ENCODE measurements at regions not wholly inside any gene's neighbourhood (a gene's known extent, or its start where the extent isn't known, plus 50 kb on each side); places are given as distances from the start of the nearest gene placed in this dataset.

DNA sequence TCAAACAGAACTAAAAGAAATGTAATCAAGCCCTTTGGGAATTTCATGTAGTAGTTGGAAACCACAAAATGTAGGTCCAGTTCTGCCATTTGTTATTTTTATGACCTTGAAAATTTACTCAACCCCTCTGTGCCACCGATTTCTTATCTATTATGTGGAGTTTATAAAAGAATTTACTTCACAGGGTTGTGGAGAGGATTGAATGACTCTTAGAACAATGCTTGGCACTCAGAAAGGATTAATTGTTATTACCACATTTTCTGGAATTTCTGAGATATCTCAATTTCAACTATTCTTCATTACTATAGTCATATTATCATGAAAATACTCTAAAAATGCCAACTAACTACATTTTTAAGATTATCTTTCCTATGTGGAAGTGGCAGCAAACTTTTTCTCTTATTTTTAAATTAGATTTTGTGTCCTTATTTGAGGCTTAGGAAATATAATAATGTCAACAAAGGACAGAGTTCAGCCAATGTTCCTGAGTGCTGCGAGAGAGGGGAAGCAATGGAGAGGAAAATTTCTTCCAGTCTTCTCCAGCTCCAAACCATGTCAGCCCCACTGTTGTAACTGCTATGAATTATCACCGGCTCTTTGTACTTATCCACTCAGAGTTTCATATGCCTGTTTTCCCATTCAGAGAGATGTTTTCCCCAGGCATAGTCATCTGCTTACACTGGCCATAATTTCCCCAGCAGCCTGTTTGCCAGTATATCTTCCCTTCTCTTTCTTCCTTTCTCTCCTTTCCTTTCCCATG is 525.6 kb downstream of the SPATA31D1 start:
- no peak for DNase-seq

DNA sequence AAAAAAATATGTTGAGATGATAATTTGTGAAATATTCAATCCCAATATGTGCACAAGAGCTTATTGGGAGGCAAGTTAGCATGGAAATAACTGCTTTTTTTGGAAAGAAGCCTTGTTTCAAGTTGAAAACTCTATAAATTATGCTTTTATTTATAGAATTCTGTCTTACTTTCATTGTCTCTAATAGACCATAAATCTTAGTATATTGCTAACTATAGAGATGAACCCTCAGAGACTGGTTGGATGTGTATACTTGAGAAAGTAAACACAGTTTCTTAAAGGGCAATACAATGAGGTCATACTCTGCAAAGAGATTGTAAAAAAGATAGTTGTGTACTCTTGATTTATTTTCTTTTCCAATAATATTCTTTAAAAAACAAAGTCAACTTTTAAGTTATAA is 530.3 kb downstream of the SPATA31D1 start:
- DNase-seq, result no peak

DNA sequence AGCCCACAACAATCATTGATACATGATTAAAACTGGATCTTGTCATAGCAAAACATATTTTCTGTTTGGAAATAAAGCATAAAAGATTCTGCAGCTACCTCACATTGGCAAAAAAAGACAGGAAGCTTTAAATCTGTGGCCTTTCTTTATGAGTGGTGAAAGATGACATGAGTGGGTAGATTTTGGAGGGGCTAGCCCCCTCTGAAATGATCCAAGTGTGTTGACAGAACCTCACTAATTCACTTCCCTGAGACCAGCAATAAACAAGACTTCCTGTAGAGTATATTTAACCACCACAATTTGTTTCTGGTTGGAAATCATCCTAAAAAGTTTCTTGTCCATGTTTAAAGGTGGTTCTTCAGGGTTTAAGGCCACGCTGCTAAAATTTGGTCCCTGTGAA is 530.8 kb downstream of the SPATA31D1 start:
- DNase-seq, result no peak

DNA sequence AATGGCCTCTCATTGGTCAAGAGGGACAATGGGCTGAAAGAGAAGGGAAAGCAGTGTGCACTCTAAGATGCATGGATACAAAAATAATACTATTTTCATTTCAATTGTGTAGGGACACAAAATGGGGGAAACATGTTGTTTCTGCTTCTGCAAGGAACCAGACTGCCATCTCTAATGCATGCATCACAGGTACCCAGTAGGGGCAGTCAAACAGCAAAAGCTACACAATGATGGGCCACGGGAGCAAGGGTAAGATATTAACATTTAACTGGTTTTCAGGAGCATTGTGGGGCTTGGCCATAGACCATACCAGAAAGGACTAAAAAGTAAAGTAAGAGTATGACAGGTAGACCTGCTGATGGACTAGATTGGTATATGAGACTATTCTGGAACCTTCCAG is 535.8 kb downstream of the SPATA31D1 start:
- no peak for DNase-seq

DNA sequence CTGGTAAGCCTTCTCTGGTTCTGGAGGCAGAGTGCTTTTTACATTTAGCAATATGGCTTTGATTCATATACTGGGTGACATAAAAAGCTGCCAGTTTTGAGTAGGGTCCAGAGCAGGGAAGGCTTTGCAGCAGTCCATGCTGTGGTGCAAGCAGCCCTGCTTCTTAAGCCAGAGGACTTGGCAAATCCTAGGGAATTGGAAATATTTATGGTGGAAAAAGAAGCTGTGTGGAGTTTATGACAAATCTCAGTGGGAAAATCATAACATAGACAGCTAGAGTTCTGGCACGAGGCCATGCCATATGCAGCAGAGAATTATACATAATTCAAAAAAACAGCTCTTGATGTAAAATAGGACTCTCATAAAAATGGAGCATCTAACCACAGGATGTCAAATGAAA is 536.4 kb downstream of the RASEF start:
- no peak for DNase-seq

DNA sequence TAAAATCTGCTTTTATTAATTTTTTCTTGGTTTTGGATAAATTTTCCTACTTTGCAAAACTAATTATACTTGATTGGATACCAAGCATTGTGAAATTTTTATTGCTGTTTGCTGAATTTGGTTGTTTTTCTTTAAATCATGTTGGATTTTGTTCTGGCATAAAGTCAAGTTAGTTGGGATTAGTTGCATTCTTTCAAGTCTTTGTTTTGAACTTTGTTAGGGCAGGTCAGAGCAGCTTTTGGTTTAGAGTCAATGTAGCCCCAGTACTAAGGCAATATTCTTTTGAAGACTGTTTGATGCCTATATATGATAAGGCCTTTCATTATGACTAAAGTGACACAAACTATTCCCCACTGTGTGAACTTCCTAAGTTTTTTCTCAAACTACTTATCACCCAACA is 531.1 kb downstream of the RASEF start:
- no peak for DNase-seq

DNA sequence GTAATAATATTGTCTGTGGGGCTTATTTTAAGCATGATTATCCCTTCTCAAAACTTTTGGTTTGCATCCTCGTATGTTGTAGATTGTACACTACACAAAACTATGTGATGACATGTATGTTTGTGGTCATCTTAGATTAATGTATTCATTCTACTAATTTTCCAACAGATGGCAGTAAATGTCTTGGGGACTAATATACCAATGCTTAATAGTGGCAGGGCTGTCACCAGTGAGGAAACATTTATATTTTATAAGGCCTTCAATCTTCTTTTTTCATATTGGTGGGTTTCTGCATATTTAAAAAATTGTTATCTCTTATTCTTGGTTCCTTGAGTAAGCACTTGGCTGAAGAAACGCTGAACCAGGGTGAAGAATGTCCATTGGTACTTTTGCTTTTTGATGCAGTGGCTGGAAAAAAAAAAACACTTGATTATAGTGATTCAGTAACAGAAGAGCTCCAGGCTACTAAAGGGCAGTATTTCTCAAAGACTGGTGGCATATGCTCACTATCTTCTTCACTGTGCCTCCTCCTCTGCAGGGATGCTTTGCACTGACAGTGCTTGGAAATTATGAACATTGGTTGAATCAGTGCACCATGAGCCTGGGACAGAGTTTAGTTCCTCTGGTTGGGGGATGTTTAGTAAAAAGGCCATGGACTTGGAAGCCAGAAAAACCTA is 530.3 kb downstream of the RASEF start:
- no peak for DNase-seq

DNA sequence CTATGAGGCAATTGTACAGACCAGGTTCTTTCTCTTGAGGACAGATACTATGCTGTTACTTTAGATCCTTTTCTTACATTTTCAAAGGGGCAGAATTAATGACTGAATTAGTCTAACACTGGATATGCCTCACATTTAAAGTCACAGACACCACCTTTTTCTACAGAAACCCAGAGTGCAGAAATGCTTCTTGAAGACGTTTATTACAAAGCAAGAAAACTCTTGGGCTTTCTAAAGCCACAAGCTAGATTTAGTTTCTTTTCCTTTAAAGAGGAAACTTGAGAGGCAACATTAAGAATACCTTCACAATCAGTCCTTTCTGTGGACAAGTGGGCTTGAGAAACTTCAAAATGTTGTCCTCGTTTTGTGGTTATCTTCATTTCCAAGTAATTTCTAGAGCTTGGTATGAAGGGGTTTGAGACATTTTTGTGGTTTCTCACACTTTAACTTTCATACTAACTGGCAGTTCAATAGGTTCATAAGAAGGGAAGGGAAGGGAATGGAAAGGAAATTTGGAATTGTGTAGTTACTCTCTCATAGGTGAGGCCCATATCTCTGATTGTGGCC is 527.4 kb downstream of the RASEF start:
- DNase-seq, result no peak

DNA sequence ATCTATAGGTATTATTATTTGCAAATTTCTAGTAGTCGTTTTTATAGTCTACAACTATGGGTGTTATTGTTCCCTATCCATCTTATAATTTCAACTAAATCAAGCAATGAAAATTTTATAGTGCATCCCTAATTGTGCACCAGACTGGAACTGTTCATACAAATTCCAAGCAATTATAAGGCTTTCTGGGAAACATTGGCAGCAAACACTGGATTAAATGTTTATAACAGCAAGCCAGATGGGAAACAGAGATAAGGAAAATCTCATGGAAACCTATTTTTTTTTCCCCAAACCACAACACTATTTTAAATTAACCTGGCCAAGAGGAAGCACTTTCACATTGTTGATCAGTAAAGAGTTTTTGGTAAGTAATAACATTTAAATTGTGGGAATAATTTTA is 524.3 kb downstream of the RASEF start:
- no peak for DNase-seq

DNA sequence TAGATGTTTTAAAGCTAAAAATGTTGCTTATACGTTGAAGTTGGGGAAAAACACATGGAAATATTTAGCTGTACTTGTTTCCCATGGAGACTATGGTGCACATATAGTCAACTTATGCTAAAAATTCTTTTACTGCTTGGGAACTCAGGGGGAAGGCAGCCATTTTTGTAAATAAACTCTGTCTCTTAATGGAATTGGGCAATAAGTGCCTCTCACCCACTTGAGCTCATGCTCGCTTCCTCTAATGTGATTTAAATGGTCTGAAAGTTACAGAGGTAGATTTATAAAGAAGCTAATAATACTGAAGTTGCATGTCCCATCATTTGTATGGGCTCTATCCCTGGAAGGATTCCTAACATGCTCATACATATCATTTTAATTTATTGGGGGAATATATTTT is 523.8 kb downstream of the RASEF start:
- no peak for DNase-seq

DNA sequence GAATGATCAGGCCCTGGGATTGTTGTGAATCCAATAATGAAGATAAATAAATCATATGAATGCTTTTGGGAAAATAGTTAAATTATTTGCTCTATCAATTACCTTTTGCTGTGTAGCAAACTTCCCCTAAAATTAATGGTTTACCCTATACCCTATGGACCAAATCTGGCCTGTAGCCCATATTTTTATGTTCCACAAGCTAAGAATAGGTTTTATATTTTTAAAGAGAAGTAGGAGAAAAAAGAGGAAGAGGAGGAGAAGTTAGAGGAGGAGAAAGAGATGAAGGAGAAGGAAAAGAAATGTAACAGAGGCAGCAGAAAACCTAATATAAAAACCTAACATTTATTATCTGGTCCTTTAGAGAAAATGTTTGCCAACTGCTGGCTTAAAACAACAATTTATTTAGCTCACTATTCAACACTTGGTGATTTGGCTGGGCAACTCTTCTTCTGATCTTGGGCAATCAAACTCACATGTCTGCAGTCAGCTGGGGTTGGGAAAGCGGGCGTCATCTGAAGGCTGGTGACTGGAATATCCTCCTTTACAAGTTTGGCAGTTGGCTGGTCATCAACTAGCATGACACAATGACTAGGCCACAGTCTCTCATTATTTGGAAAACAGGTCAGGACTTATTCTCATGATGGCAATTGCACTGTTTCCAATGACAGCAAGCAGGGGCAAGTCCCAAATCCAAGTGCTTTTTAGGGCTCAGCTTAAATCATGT is 522.9 kb downstream of the RASEF start:
- no peak for DNase-seq

DNA sequence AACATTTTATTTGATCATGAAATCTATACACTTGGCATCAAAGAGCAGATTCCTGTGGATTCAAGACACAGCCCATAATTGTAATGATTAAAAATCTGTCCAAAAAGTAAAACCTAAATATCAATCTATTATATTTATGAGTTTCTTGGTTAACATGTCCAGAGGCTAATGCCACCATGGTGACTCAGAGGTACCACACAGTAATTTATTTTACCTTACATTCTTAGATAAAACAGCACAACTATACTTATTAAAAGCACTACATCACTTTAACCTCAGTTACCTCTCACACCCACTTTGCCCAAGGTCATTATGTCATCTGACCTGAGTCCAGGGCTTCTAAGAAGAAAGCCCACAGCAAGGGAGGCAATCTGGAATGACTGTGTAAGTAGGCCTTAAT is 519.2 kb downstream of the RASEF start:
- DNase-seq, result no peak

DNA sequence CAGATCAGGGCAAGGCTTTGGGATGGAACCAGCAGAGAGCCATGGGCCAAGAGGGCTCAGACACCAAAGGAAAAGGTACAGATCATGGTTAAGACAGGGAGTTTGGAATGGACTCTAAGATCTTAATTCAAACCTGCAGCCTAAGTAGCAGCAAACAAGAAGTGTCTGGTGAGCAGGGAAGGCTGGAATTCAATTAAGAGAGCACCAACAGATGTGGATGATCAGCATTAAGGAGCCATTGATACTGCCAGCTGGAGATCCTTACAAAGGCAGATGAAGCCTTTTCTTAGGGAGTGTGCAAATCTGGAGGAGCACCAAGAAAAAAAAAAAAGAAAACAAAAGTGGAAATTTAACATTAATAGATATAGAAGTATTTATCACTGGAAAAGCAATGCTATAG is 516.8 kb downstream of the RASEF start:
- DNase-seq, result no peak

DNA sequence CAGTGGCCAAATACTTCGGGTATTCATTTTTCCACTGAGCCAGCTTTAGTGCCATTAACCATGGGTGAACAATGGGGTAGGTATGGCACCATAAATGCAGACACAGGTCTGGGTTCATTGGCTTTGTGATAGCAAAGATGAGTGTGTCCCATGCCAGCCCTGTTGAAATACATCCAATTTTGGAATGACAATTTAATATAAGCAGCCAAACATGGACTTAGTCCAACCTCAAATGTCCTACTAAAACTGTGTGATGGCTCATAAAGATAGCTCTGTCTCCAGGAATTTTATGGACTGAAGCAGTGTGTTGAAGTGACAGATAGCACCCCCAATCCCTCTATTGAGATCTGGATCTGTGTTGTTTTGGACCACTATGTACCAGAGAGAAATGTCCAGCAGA is 514.9 kb downstream of the RASEF start:
- no peak for DNase-seq

DNA sequence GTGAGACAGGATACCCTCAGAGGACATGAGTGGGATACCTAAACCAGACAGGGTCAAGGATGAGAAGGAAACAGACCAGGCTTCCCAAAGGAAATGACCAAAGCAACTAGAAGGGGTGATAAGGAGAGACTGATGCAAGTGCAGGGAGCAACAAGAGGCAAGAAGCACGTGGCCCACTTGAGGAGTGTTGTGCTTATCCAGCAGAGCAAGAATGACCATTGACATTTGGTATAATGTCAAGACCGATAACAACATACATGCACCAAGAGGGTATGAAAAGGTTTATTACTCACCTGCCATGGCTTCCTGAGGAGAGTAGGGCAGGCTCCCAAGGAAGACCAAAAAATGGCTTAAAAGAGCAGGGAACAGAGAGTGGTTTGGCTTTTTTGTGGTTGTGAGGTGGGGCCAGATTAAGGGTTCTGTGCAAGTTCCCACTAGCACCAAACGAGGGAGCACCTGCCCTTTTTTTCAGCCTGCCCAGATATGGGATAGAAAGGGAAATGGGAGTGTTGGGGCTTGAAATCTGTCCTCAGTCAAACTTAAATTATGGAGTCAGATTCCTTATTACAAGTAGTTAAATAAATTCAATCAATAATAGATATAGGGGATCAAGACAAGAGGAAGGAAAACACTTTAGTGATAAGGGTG is 513.6 kb downstream of the RASEF start:
- no peak for DNase-seq

DNA sequence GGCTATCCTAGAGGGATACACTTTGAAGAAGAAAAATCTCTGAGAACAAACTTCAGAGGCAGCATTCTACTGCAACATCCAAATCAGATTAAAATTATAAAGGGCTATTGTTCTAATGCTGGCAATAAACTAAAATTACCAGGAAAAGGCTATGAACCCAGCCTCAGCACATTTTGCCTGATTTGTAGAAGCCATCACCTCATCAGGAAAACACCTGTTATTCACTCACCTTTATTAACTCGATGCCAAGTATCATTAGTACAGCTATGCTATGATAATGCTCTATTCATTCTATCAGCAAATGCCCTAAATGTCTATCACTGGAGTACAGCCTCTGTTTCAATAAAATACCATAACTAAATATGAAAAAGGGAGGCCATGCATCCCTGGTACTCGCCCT is 510.2 kb downstream of the RASEF start:
- no peak for DNase-seq

DNA sequence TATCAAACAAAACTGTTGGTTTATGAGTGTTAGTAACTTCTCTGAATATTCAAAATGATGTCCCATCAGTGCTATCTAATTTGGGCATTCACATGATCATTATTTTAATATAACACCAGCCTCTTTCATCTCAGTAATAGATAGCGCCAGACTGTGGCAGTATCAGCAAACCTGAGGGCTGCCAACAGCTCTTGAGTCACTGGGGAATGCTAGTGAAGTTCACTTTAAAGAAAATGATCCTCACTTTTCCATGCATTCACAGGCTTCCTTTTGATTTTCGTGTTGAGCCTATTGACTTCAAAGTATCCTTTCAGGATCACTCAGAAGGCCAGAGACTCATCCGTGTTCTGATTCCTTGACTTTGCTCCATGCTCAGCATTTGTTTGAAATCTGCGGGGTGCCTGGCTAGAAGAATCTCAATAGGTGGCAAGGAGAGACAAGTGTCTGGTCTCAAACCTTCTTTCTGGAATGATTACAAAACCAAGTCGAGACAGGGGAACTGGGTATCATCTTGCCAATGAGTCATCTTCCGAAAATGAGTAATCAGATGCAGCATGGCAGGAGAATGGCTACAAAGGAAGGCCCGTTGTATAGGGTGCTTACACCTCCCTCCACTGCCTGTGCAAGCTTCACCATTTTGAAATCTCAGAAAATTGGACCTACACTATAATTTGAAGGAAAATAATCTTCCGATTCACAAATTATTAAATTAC is 509.1 kb downstream of the RASEF start:
- DNase-seq, result no peak

DNA sequence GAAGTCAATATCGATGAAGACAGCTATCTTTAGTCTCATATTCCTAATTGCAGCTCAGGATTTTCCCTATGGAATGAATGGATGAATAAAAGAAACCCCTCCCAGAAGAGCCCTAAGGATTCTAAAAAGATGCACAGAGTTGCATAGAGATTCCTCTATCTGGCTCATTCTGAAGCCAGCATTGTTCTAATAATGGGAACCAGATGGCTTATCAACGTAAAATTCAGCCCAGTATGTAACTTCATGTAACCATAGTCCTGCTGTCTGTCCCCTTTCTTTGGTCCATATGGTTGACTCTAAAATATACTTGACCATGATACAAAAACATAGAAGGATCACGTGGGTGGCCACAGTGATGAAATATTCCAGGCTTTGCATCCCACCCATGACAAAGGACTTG is 508.6 kb downstream of the RASEF start:
- no peak for DNase-seq

DNA sequence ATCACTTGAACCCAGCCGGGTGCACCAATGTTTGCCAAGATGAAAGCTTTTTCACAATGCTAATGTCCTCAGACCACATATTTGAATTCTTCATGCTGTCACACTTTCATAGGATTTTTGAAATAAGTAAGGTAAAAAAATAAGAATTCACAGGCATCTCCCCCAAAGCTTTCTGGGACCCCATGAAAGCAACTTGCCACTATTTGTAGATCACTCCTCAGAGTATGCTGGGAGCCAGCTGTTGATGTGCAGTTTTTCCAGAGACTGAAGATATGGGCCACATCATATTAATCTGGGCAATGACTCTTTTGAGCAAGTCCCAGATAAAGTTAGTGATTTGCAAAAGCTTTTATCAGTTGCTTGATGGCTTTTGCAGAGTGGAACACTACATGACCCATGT is 507.9 kb downstream of the RASEF start:
- no peak for DNase-seq

DNA sequence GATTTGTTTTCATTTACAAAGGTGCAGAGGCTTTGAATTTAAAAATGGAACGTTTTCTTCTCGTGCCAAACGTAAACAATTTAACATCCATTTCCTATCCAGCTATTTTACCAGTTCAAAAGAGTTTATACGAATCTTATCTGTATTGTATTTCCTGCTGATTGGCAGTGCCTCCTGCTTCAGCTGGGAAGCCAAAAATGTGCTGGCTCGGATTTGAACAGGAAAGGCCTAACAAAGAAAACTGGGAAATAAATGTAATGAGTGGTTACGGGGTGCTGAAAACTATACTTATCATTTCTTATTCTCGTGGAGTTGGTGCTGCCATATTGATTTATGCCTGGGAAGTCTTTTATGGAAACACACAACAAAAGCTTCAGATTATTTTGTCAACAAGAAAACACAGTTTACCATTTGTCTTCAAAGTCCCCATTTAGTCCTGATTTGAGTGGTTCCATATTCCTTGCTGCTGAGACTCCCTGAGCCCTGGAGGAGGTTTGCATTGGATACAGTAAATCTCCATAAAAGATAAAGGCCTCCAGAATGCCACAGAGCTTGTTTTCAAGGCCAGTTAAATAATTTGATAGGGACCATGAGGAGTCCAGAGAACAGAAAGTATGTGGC is 507.4 kb downstream of the RASEF start:
- no peak for DNase-seq

DNA sequence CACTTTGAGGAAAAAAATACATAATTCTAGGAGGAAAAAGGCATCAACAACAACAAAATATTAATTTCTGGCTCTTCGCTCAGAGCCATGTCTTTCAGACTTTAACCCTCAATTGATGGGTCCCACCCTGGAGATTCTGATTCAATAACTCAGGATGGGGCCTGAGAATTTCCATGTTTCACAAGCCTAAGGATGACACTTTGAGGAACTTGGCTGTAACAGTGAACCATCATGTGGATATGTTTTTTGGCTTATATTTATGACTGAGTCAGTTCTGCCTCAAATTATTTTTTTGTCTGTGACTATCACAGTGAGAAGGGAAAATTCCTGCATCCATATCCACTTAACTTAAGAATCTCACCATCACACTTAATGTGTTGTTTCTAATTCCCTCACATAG is 504.6 kb downstream of the RASEF start:
- DNase-seq, result no peak

Data from T-helper 1 cell (primary cell).